Ishikawa (cell line): ENCODE measurements at regions not wholly inside any gene's neighbourhood (a gene's known extent, or its start where the extent isn't known, plus 50 kb on each side); places are given as distances from the start of the nearest gene placed in this dataset.

Experiments
- CEBPB ChIP-seq: IDR thresholded peaks from 2 replicates; pipeline ENCODE4 v1.6.1; 2012
- CREB1 ChIP-seq: IDR thresholded peaks from 2 replicates; pipeline ENCODE4 v1.6.1; 2012; ENCODE audit warnings: low read depth
- EGR1 ChIP-seq: IDR thresholded peaks from 2 replicates; pipeline ENCODE4 v1.6.1; 2012
- EP300 ChIP-seq: IDR thresholded peaks from 2 replicates; pipeline ENCODE4 v1.6.1; 2012; ENCODE audit warnings: borderline replicate concordance
- FOXM1 ChIP-seq: IDR thresholded peaks from 2 replicates; pipeline ENCODE4 v1.6.1; 2012; ENCODE audit warnings: low read depth, borderline replicate concordance
- NFIC ChIP-seq: IDR thresholded peaks from 2 replicates; pipeline ENCODE4 v1.6.1; 2012
- RAD21 ChIP-seq: IDR thresholded peaks from 2 replicates; pipeline ENCODE4 v1.6.1; 2012; ENCODE audit warnings: low read depth
- TAF1 ChIP-seq: IDR thresholded peaks from 2 replicates; pipeline ENCODE4 v1.6.1; 2012; ENCODE audit warnings: low read depth, mild to moderate bottlenecking
- TCF12 ChIP-seq: IDR thresholded peaks from 2 replicates; pipeline ENCODE4 v1.6.1; 2012; ENCODE audit warnings: low read depth
- TEAD4 ChIP-seq: IDR thresholded peaks from 2 replicates; pipeline ENCODE4 v1.6.1; 2012
- USF1 ChIP-seq: IDR thresholded peaks from 2 replicates; pipeline ENCODE4 v1.6.1; 2012
- YY1 ChIP-seq: IDR thresholded peaks from 2 replicates; pipeline ENCODE4 v1.6.1; 2012; ENCODE audit warnings: low read depth
- ZBTB7A ChIP-seq: IDR thresholded peaks from 2 replicates; pipeline ENCODE4 v1.6.1; 2012; ENCODE audit warnings: low read depth
- TF ChIP-seq, protein P1 (sequence below): IDR thresholded peaks from 2 replicates; pipeline ENCODE4 v1.6.1; 2012; ENCODE audit warnings: low read depth, mild to moderate bottlenecking
- TF ChIP-seq, protein P2 (sequence below): IDR thresholded peaks from 2 replicates; pipeline ENCODE4 v1.6.1; 2012

- TF ChIP-seq CEBPB: peak; percentile 29; the same call in 1 of the 2 replicates
- no peak for TF ChIP-seq EGR1
Measured at GRCh38 chr1:193451001-193451400, 264.6 kb upstream of the B3GALT2 start.

GRCh38 chr1:193448682-193449461 lies 262.5 kb upstream of the B3GALT2 start:
- no peak for TF ChIP-seq TEAD4
- no peak for TF ChIP-seq CREB1

DNA sequence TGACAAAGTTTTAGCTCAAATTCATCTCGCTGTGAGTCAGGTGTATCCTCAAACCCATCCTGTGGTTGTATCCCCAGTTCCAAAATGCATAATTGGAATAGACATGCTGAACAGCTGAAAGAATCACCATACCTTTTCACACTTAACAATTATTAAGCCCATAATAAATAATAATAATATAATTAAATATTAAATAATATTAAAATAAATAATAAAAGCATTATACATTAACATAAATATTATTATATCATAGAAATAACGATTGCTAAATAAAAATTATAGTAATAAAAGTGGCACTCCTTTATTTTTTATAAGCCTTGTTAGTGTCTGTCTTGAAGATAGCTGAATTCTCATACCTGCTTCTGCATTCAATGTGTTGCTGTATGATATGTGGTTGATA lies 257.5 kb upstream of the B3GALT2 start:
- TF ChIP-seq, protein P1, sequence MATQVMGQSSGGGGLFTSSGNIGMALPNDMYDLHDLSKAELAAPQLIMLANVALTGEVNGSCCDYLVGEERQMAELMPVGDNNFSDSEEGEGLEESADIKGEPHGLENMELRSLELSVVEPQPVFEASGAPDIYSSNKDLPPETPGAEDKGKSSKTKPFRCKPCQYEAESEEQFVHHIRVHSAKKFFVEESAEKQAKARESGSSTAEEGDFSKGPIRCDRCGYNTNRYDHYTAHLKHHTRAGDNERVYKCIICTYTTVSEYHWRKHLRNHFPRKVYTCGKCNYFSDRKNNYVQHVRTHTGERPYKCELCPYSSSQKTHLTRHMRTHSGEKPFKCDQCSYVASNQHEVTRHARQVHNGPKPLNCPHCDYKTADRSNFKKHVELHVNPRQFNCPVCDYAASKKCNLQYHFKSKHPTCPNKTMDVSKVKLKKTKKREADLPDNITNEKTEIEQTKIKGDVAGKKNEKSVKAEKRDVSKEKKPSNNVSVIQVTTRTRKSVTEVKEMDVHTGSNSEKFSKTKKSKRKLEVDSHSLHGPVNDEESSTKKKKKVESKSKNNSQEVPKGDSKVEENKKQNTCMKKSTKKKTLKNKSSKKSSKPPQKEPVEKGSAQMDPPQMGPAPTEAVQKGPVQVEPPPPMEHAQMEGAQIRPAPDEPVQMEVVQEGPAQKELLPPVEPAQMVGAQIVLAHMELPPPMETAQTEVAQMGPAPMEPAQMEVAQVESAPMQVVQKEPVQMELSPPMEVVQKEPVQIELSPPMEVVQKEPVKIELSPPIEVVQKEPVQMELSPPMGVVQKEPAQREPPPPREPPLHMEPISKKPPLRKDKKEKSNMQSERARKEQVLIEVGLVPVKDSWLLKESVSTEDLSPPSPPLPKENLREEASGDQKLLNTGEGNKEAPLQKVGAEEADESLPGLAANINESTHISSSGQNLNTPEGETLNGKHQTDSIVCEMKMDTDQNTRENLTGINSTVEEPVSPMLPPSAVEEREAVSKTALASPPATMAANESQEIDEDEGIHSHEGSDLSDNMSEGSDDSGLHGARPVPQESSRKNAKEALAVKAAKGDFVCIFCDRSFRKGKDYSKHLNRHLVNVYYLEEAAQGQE: no peak
- no peak for TF ChIP-seq ZBTB7A
- TF ChIP-seq FOXM1: no peak
- TF ChIP-seq, protein P2, sequence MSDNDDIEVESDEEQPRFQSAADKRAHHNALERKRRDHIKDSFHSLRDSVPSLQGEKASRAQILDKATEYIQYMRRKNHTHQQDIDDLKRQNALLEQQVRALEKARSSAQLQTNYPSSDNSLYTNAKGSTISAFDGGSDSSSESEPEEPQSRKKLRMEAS: no peak

DNA sequence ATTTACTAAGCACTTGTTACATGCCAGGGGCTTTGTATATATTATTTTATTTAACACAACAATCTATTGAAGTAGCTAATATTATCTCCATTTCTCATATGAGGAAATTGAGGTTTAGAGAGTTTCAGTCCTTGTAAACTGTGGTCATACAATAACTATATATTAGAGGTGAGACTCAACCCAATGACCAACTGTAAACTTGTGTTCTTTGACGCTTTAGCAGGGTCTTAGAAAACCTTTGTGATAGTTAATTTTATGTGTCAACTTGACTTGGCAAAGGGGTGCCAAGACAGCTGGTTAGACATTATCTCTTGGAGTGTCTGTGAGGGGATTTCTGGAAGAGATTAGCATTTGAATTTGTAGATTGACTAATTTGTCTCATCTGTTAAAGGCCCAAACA lies 252.4 kb upstream of the B3GALT2 start:
- TF ChIP-seq FOXM1: no peak
- no peak for TF ChIP-seq RAD21
- no peak for TF ChIP-seq CREB1
- no peak for TF ChIP-seq USF1

DNA sequence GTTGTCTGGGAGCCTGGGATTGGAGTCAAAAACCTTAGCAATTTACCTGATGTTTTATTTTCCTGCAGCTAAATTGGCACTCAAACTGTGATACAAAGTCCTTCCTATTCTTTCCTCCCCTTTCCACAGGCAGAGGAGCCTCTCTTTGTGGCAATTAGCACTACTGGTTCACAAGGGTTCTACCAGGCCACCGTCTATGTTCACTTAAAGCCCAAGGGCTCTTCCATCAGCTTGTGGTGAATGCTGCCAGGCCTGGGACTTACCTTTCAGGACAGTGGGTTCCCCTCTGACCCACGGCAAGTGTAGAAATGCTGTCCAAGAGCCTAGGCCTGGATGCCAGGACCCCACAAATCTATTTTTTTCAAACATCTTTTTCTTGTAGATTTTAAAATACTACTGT lies 251.9 kb upstream of the B3GALT2 start:
- TF ChIP-seq NFIC: no peak
- TF ChIP-seq FOXM1: no peak
- no peak for TF ChIP-seq TCF12
- TF ChIP-seq RAD21: no peak
- TF ChIP-seq EGR1: no peak
- no peak for TF ChIP-seq YY1
- TF ChIP-seq ZBTB7A: no peak
- TF ChIP-seq CREB1: no peak
- no peak for TF ChIP-seq USF1
- no peak for TF ChIP-seq CEBPB
- TF ChIP-seq TAF1: no peak
- TF ChIP-seq, protein P1: no peak
- TF ChIP-seq, protein P2: no peak
- TF ChIP-seq TEAD4: no peak
- no peak for TF ChIP-seq EP300

GRCh38 chr1:193437785-193438184 lies 251.4 kb upstream of the B3GALT2 start:
- TF ChIP-seq EGR1: no peak
- TF ChIP-seq, protein P1: no peak
- TF ChIP-seq TAF1: no peak
- TF ChIP-seq EP300: no peak
- TF ChIP-seq, protein P2: no peak
- no peak for TF ChIP-seq YY1
- TF ChIP-seq CREB1: no peak
- TF ChIP-seq FOXM1: no peak
- no peak for TF ChIP-seq TEAD4
- TF ChIP-seq ZBTB7A: no peak
- no peak for TF ChIP-seq CEBPB
- TF ChIP-seq USF1: no peak
- TF ChIP-seq TCF12: no peak
- TF ChIP-seq RAD21: no peak
